IMR-90 (cell line): ENCODE measurements at regions not wholly inside any gene's neighbourhood (a gene's known extent, or its start where the extent isn't known, plus 50 kb on each side); places are given as distances from the start of the nearest gene placed in this dataset.

Experiments
- ATAC-seq: fragments of 200-7000 bp; cut with Tn5 transposase; 2 replicates; pipeline ENCODE4 v1.9.1; 2020; ENCODE audit warnings: low read depth, mild to moderate bottlenecking, moderate library complexity
- BruUV-seq: library from RNA; stranded (reverse); fragments of 400-500 nt; replicated peaks from 2 replicates; lab custom pipeline; 2021; lab: Mats Ljungman, UMichigan
- CTCF ChIA-PET: fragments of 300-600 bp; formaldehyde crosslinking; extraction: SDS; loops from one replicate; lab custom pipeline; 2021; ENCODE audit warnings: antibody characterized with exemption; lab: Yijun Ruan, JAX
- POLR2A ChIA-PET: fragments of 300-600 bp; sonication (Branson Sonifier 250); formaldehyde crosslinking; loops from one replicate; lab custom pipeline; 2022; ENCODE audit warnings: antibody characterized with exemption; ENCODE audit not compliant: unreplicated experiment; lab: Charles Lee
- DNase-seq: peaks from one replicate; pipeline ENCODE4 v3.0.0; 2013
- H2AFZ ChIP-seq: replicated peaks from 2 replicates; pipeline ENCODE3; 2013; ENCODE audit warnings: low read length, mild to moderate bottlenecking; ENCODE audit not compliant: poor library complexity
- H2AK5ac ChIP-seq: 2 replicates; pipeline ENCODE4 v1.6.1; 2013; ENCODE audit warnings: low read depth, low read length, inconsistent platforms
- H2AK9ac ChIP-seq: replicated peaks from 2 replicates; pipeline ENCODE3; 2013; ENCODE audit warnings: mild to moderate bottlenecking, low read depth, low read length, moderate library complexity; ENCODE audit not compliant: poor library complexity
- H2BK120ac ChIP-seq: 2 replicates; pipeline ENCODE4 v1.6.1; 2013; ENCODE audit warnings: low read depth, low read length, inconsistent platforms
- H2BK15ac ChIP-seq: 3 replicates; pipeline ENCODE4 v1.6.1; 2013; ENCODE audit warnings: low read depth, low read length, inconsistent platforms
- H2BK20ac ChIP-seq: 2 replicates; pipeline ENCODE4 v1.6.1; 2013; ENCODE audit warnings: low read depth, mild to moderate bottlenecking, inconsistent platforms, low read length, moderate library complexity
- H2BK5ac ChIP-seq: 2 replicates; pipeline ENCODE4 v1.6.1; 2013; ENCODE audit warnings: mild to moderate bottlenecking, low read depth, low read length, inconsistent platforms; ENCODE audit not compliant: poor library complexity, severe bottlenecking
- H3K14ac ChIP-seq: replicated peaks from 2 replicates; pipeline ENCODE4 v1.6.1; 2013; ENCODE audit warnings: low read depth, low read length, inconsistent platforms
- H3K18ac ChIP-seq: 2 replicates; pipeline ENCODE4 v1.6.1; 2013; ENCODE audit warnings: low read depth, low read length, control low read depth
- H3K23ac ChIP-seq: 2 replicates; pipeline ENCODE4 v1.6.1; 2013; ENCODE audit warnings: low read depth, low read length, inconsistent platforms
- H3K27ac ChIP-seq: 2 replicates; pipeline ENCODE4 v1.5.1; 2013; ENCODE audit warnings: mild to moderate bottlenecking, control low read depth, low read length; ENCODE audit not compliant: insufficient read depth
- H3K27me3 ChIP-seq: 2 replicates; pipeline ENCODE4 v1.6.1; 2013; ENCODE audit warnings: low read length; ENCODE audit not compliant: control insufficient read depth, insufficient read depth
- H3K36me3 ChIP-seq: 2 replicates; pipeline ENCODE4 v1.6.1; 2013; ENCODE audit warnings: low read length, mixed read lengths; ENCODE audit not compliant: control insufficient read depth, insufficient read depth
- H3K4ac ChIP-seq: 2 replicates; pipeline ENCODE4 v1.6.1; 2013; ENCODE audit warnings: low read depth, low read length, inconsistent platforms
- H3K4me1 ChIP-seq: 2 replicates; pipeline ENCODE4 v1.6.1; 2013; ENCODE audit warnings: low read length, mixed read lengths; ENCODE audit not compliant: control insufficient read depth, insufficient read depth
- H3K4me2 ChIP-seq: 2 replicates; pipeline ENCODE4 v1.6.1; 2013; ENCODE audit warnings: low read depth, mild to moderate bottlenecking, control low read depth, low read length, moderate library complexity
- H3K4me3 ChIP-seq: 2 replicates; pipeline ENCODE4 v1.5.1; 2013; ENCODE audit warnings: low read depth, mild to moderate bottlenecking, control low read depth, low read length, moderate library complexity; ENCODE audit not compliant: insufficient read depth
- H3K56ac ChIP-seq: 2 replicates; pipeline ENCODE4 v1.6.1; 2013; ENCODE audit warnings: low read length, inconsistent platforms; ENCODE audit not compliant: insufficient read depth; ENCODE audit errors: extremely low read depth
- H3K79me1 ChIP-seq, 2 experiments: 2 replicates each; pipeline ENCODE4 v1.6.1; 2013; ENCODE audit warnings: low read length in 2 of 2, inconsistent platforms in 1 of 2, low read depth in 1 of 2
- H3K9ac ChIP-seq: 2 replicates; pipeline ENCODE4 v1.6.1; 2013; ENCODE audit warnings: low read depth, low read length, control low read depth
- H3K9me1 ChIP-seq: 2 replicates; pipeline ENCODE4 v1.6.1; 2013; ENCODE audit warnings: low read length, inconsistent platforms; ENCODE audit not compliant: insufficient read depth
- H3K9me3 ChIP-seq: 2 replicates; pipeline ENCODE4 v1.6.1; 2013; ENCODE audit warnings: low read length; ENCODE audit not compliant: control insufficient read depth, insufficient read depth
- H4K20me1 ChIP-seq: 2 replicates; pipeline ENCODE4 v1.6.1; 2013; ENCODE audit warnings: low read length, inconsistent platforms; ENCODE audit not compliant: insufficient read depth
- H4K5ac ChIP-seq: 2 replicates; pipeline ENCODE4 v1.6.1; 2013; ENCODE audit warnings: mild to moderate bottlenecking, low read depth, low read length, control low read depth
- H4K8ac ChIP-seq, 2 experiments: 2 replicates each; pipeline ENCODE4 v1.6.1; 2013; ENCODE audit warnings: low read depth in 2 of 2, low read length in 2 of 2, control low read depth in 1 of 2, inconsistent platforms in 1 of 2
- H4K91ac ChIP-seq: 2 replicates; pipeline ENCODE4 v1.6.1; 2013; ENCODE audit warnings: low read depth, low read length, inconsistent platforms; ENCODE audit not compliant: insufficient read depth
- BHLHE40 ChIP-seq: fragments of 150-350 bp; IDR thresholded peaks from 2 replicates; pipeline ENCODE4 v1.6.1; 2016; ENCODE audit warnings: mild to moderate bottlenecking, low read depth, low read length
- ELK1 ChIP-seq: fragments of 150-350 bp; IDR thresholded peaks from 2 replicates; pipeline ENCODE4 v1.6.1; 2016; ENCODE audit warnings: low read depth, mild to moderate bottlenecking, low read length, moderate library complexity, borderline replicate concordance
- FOS ChIP-seq: fragments of 150-350 bp; IDR thresholded peaks from 2 replicates; pipeline ENCODE4 v1.6.1; 2016; ENCODE audit warnings: low read depth, low read length
- MAFK ChIP-seq: IDR thresholded peaks from 2 replicates; pipeline ENCODE4 v1.6.1; 2012; ENCODE audit warnings: low read depth, low read length, improper control_type of control experiment
- MXI1 ChIP-seq: IDR thresholded peaks from 2 replicates; pipeline ENCODE4 v1.6.1; 2012; ENCODE audit warnings: low read depth, mild to moderate bottlenecking, low read length, moderate library complexity, borderline replicate concordance
- POLR2A ChIP-seq: IDR thresholded peaks from 2 replicates; pipeline ENCODE4 v1.6.1; 2012; ENCODE audit warnings: mild to moderate bottlenecking, low read depth, low read length
- RAD21 ChIP-seq: IDR thresholded peaks from 2 replicates; pipeline ENCODE4 v1.6.1; 2012; ENCODE audit warnings: low read length, improper control_type of control experiment
- RFX5 ChIP-seq: IDR thresholded peaks from 2 replicates; pipeline ENCODE4 v1.8.0; 2012; ENCODE audit warnings: low read depth, mild to moderate bottlenecking, low read length, moderate library complexity
- SMC3 ChIP-seq: fragments of 150-350 bp; IDR thresholded peaks from 2 replicates; pipeline ENCODE4 v1.6.1; 2016; ENCODE audit warnings: low read depth, mild to moderate bottlenecking, antibody characterized with exemption, low read length, moderate library complexity
- dilution Hi-C: fragments of 300-500 bp; cut with HindIII; formaldehyde crosslinking; loops from one replicate; pipeline ENCODE4 v1.14.3; 2018; ENCODE audit warnings: low sequenced_read_pairs; ENCODE audit not compliant: unreplicated experiment
- in situ Hi-C: fragments of 300-500 bp; cut with MboI; formaldehyde crosslinking; loops from 3 replicates; pipeline ENCODE4 v1.14.3; 2019; ENCODE audit warnings: low sequenced_read_pairs, inconsistent platforms, mixed read lengths
- intact Hi-C: fragments of 100-400 bp; cut with micrococcal nuclease; formaldehyde crosslinking; loops from 2 replicates; pipeline ENCODE4 v1.10.0; 2022

- dilution Hi-C loops = no loop called here
- no peak overlapping the region for H3K27ac ChIP-seq
- no peak overlapping the region for H4K91ac ChIP-seq
- H3K18ac ChIP-seq = no peak overlapping the region
- no peak overlapping the region for H3K14ac ChIP-seq
- ATAC-seq (no peak), DNase-seq (no peak)
- in situ Hi-C loops = loop anchor here (10.0 kb wide), 2 partner anchors 75 to 225 kb away; no protein-coding TSS in a partner anchor
- no TSS peak for BruUV-seq
- no peaks in the 10 kb centered on the region for H3K9me3 ChIP-seq
- no peak overlapping the region for H4K5ac ChIP-seq
- H2AK9ac ChIP-seq = no peak overlapping the region
- ChIA-PET POLR2A (no interaction called here), CTCF (no interaction called here)
- no peak overlapping the region for H2AFZ ChIP-seq
- no peak overlapping the region for H3K4me3 ChIP-seq
- H2BK20ac ChIP-seq = no peak overlapping the region
- no peaks in the 10 kb centered on the region for H4K20me1 ChIP-seq
- intact Hi-C loops = no loop called here
- 0 out of 2 replicates have a peak, but pooled peaks cover 1% of the 10 kb centered on the region for H3K4me1 ChIP-seq
- no peak for TF ChIP-seq BHLHE40
- TF ChIP-seq MXI1 = no peak
- no peak for TF ChIP-seq FOS
- no peak for TF ChIP-seq MAFK
- TF ChIP-seq RAD21 = no peak
- TF ChIP-seq ELK1 = no peak
- no peak for TF ChIP-seq SMC3
- TF ChIP-seq POLR2A = no peak
- no peak for TF ChIP-seq RFX5
- H2BK5ac ChIP-seq = no peak overlapping the region
- peaks cover 5% of the 10 kb centered on the region for H3K27me3 ChIP-seq
- no peak overlapping the region for H2BK15ac ChIP-seq
- no peak overlapping the region for H3K23ac ChIP-seq
- no peak overlapping the region for H3K4me2 ChIP-seq
- no peak overlapping the region for H3K56ac ChIP-seq
- H2AK5ac ChIP-seq = no peak overlapping the region
- no peak overlapping the region for H3K4ac ChIP-seq
- H3K9me1 ChIP-seq = no peaks in the 10 kb centered on the region
- no peaks in the 10 kb centered on the region for H3K36me3 ChIP-seq
- H4K8ac ChIP-seq = no peak overlapping the region
- H3K79me1 ChIP-seq = no peaks in the 10 kb centered on the region
- no peak overlapping the region for H2BK120ac ChIP-seq
- no peak overlapping the region for H3K9ac ChIP-seq
These were observed 153.9 kb upstream of the CAMK1G start for GRCh38 chr1:209429611-209430010.
